ENCODE measurements at regions not wholly inside any gene's neighbourhood (a gene's known extent, or its start where the extent isn't known, plus 50 kb on each side); places are given as distances from the start of the nearest gene placed in this dataset.

DNA sequence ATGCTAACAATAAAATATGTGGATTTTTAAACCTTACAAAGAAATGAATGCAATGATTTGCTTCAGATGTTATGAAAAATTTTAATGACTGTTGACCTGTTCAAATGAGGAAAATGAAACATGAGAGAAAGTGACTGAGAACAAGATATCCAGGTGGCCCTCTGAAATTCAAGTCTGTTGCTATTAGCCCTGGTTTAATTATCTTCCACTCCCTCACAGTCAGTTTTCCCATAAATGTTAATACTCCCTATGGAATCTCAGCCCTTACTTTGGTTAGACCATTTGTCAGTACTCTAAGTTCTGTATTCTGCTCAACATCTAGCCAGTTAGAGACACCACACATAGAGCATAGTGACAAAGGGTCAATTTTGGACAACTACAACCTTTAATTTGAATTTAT lies 327.8 kb downstream of the PDGFC start:
- dilution Hi-C loops (cut with MboI; ENCODE audit: extremely low pct_ligation_motif_present, low sequenced_read_pairs), result no loop called here
- no peak overlapping the region for H3K4me3 ChIP-seq (replicated peaks in 1 of 3; ENCODE audit: insufficient read depth in 1 of 3, low read depth in 1 of 3, low read length in 3 of 3)
- ChIA-PET POLR2A (no interaction called here), CTCF (no interaction called here)
- no peaks in the 10 kb centered on the region for H3K4me1 ChIP-seq (ENCODE audit: control insufficient read depth, extremely low read depth, insufficient read depth, low read length)
- no peak overlapping the region for H3K9ac ChIP-seq (replicated peaks; ENCODE audit: extremely low read depth, insufficient read depth, low read length)
- no peaks in the 10 kb centered on the region for H3K9me1 ChIP-seq (replicated peaks; ENCODE audit: control insufficient read depth, extremely low read depth, insufficient read depth, low read length)
- no TSS peak for BruUV-seq (replicated peaks)
- H3K27ac ChIP-seq (ENCODE audit: insufficient read depth, low read depth, low read length), result no peak overlapping the region
- H3K9me3 ChIP-seq (replicated peaks; ENCODE audit: control insufficient read depth, insufficient read depth, low read length), result no peaks in the 10 kb centered on the region
- no peaks in the 10 kb centered on the region for H4K20me1 ChIP-seq (replicated peaks; ENCODE audit: control insufficient read depth, extremely low read depth, insufficient read depth, low read length)
- TF ChIP-seq POLR2AphosphoS5 (IDR thresholded peaks at IDR 0.05; ENCODE audit: insufficient read depth, low read depth, low read length) (no peak), MYC (IDR thresholded peaks at IDR 0.05; ENCODE audit: low read depth, low read length) (no peak), JUN (IDR thresholded peaks at IDR 0.05; ENCODE audit: borderline replicate concordance, insufficient read depth, insufficient read length, low read depth) (no peak), EZH2 (IDR thresholded peaks at IDR 0.05; ENCODE audit: borderline replicate concordance, low read depth, low read length, severe bottlenecking) (no peak), POLR2A (IDR thresholded peaks at IDR 0.05; ENCODE audit: low read depth, low read length) (no peak), FOS (IDR thresholded peaks at IDR 0.05; ENCODE audit: borderline replicate concordance, insufficient read depth, low read length) (no peak), GATA2 (IDR thresholded peaks at IDR 0.05; ENCODE audit: insufficient read depth, insufficient read length, low read depth, low read length) (no peak)
- TF ChIP-seq, protein P1, sequence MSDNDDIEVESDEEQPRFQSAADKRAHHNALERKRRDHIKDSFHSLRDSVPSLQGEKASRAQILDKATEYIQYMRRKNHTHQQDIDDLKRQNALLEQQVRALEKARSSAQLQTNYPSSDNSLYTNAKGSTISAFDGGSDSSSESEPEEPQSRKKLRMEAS (IDR thresholded peaks at IDR 0.05; ENCODE audit: insufficient read depth, insufficient read length), result no peak
- TF ChIP-seq, protein P2, sequence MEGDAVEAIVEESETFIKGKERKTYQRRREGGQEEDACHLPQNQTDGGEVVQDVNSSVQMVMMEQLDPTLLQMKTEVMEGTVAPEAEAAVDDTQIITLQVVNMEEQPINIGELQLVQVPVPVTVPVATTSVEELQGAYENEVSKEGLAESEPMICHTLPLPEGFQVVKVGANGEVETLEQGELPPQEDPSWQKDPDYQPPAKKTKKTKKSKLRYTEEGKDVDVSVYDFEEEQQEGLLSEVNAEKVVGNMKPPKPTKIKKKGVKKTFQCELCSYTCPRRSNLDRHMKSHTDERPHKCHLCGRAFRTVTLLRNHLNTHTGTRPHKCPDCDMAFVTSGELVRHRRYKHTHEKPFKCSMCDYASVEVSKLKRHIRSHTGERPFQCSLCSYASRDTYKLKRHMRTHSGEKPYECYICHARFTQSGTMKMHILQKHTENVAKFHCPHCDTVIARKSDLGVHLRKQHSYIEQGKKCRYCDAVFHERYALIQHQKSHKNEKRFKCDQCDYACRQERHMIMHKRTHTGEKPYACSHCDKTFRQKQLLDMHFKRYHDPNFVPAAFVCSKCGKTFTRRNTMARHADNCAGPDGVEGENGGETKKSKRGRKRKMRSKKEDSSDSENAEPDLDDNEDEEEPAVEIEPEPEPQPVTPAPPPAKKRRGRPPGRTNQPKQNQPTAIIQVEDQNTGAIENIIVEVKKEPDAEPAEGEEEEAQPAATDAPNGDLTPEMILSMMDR (IDR thresholded peaks at IDR 0.05; ENCODE audit: extremely low read depth in 1 of 2, insufficient read depth in 1 of 2, low read depth in 1 of 2, low read length in 2 of 2), result no peak
- H2AFZ ChIP-seq (ENCODE audit: low read depth, low read length), result no peak overlapping the region
- H3K4me2 ChIP-seq (ENCODE audit: insufficient read depth, low read length), result no peak overlapping the region
- no peaks in the 10 kb centered on the region for H3K36me3 ChIP-seq (ENCODE audit: control insufficient read depth in 2 of 2, extremely low read depth in 1 of 2, insufficient read depth in 2 of 2, low read length in 2 of 2)
- FAIRE-seq (no peak), DNase-seq (ENCODE audit: low read depth, low spot score) (no peak)
- no peaks in the 10 kb centered on the region for H3K27me3 ChIP-seq (ENCODE audit: control insufficient read depth in 2 of 2, insufficient read depth in 2 of 2, low read length in 2 of 2)
- intact Hi-C loops (cut with micrococcal nuclease), result no loop called here
- H3K79me2 ChIP-seq (ENCODE audit: control insufficient read depth, insufficient read depth, low read length), result no peaks in the 10 kb centered on the region

All from endothelial cell of umbilical vein (primary cell).